HG03039 (cell line): ENCODE measurements at regions not wholly inside any gene's neighbourhood (a gene's known extent, or its start where the extent isn't known, plus 50 kb on each side); places are given as distances from the start of the nearest gene placed in this dataset.
"Not testable (repeated sequence)": the region's sequence is repeated elsewhere in the genome, so short reads cannot be mapped to it uniquely, and the experiment has no call there.

Experiments
- ATAC-seq: cut with Tn5 transposase; IDR thresholded peaks from one replicate; pipeline ENCODE4 v1.9.1; 2021; ENCODE audit warnings: mild to moderate bottlenecking, moderate library complexity; ENCODE audit not compliant: unreplicated experiment

DNA sequence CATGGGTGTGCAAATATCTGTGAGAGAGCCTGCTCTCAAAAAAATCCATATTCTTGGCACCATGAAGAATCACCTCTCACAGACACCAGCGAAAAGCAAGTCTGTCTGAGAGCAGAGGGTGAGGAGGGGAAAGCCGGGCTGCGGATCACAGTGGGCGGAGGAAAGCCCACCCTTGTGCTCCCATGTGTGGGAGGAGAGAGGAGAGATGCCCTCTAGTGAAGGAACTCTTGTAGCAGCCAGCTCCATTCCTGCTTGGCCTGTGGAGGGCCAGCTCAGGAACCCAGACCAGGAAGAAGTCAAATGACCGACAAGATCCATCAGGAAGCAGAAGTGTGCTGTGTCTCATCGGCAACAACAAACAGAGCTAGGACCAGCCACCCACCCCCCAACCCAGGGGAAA lies 321.7 kb upstream of the PLGLB1 start:
- ATAC-seq: not testable (repeated sequence)

DNA sequence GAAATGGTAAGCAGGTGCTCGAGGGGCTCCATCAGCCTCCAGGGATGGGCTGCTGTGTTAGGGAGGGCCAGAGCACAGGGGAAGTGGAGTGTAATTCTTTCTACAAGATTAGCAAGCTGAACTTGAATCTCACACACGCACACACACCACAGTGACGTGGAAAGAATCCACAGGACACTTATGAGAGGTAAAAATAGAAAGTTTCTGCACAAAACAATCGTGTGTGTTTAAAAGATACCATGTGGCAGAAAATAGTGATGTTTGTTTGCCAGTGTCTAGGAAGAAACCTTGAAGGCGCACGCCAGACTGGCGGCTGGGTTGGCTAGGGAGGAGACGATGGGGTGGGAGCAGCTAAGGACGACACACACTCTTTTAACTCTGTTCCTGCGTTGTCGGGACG lies 323.6 kb upstream of the PLGLB1 start:
- not testable (repeated sequence) for ATAC-seq

DNA sequence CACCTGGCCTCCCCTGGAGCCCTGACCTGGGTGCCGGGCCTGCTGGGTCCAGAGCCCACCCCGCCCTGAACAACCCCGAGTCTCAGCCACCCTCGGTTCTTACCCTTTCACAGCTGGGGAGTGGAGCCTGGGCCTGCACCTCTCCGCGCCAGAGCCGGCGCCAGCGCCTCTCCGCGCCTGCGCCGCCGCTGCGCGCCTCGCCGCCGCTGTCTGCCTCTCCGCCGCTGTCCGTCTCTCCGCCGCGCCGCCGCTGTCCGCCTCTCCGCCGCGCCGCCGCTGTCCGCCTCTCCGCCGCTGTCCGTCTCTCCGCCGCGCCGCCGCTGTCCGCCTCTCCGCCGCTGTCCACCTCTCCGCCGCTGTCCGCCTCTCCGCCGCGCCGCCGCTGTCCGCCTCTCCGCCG lies 326.9 kb upstream of the PLGLB1 start:
- ATAC-seq: not testable (repeated sequence)

DNA sequence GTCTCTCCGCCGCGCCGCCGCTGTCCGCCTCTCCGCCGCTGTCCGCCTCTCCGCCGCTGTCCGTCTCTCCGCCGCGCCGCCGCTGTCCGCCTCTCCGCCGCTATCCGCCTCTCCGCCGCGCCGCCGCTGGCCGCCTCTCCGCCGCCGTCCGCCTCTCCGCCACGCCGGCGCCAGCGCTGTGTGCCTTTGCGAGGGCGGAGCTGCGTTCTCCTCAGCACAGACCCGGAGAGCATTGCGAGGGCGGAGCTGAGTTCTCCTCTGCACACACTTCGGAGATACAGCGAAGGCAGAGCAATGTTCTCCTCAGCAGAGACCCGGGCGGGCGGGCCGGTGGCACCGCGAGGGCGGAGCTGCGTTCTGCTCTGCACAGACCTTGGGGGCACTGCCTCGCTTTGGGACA lies 327.4 kb upstream of the PLGLB1 start:
- not testable (repeated sequence) for ATAC-seq

DNA sequence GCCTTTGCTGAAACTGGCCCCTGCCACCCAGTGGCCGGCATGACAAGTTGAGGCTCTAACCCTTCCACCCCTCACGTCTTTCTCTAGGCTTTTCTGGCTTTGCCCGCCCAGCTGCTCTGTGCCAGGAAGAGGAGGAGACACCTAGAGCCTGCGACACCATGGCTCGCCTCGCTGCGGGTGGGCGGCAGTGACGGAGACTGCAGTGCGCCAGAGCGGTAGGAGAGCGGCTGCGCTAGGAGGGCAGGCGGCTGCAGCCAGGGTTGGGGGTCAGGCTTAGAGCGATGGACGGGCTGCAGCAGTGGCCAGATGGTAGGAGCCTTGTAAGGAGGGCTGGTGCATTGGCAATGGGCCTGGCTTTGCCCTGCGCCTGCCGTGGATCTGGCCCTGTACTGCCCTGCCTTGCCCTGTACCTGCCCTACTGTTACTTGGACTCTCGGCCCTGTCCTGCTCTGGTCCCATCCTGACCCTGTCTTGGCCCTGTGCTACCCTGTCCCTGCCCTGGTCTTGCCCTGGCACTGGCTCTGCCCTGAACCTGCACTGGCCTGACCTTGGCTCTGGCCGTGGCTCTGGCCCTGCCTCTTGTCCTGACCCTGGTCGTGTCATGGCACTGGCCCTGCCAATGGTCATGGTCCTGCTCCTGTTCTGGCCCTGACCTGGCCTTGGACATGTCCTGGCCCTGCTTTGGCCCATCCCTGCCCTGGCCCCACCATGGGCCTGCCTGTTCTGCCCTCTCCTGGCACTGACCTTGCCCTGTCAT lies 330.7 kb upstream of the PLGLB1 start:
- ATAC-seq: not testable (repeated sequence)

DNA sequence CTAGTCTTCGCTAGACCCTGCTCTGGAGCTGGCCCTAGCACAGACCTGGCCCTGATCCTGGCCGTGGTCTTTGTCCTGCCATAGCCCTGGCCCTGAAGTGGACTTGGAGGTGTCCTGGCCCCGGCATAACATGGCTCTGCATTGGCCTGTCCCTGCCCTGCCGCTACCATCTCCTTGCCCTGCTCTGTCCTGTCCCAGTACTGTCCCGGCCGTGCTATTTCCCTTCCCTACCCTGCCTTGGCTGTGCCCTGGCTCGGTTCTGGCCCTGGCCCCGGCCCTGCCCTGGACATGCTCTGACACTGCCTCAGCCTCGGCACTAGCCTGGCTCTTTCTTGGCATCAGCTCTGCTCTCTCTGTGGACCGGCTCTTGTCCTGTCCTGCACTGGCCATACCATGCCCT lies 331.8 kb upstream of the PLGLB1 start:
- not testable (repeated sequence) for ATAC-seq

DNA sequence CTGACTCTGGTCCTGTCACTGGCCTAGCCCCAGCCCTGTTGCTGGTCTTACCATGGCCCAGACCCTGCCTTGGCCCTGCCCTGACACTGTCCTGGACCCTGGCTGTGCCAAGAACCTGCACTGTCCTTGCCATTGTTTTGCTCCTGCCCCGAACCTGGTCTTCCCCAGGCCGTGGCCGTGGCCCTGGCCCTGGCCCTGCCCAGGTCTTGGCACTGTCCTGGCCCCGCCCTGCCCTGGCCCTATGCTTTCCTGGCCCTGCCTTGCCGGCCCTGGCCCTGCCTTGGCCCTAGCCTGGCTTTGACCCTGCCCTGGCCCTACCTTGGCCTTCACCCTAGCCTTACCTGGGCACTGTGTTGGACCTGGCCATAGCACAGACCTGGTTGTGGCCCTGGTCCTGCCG lies 332.5 kb upstream of the PLGLB1 start:
- ATAC-seq: not testable (repeated sequence)

DNA sequence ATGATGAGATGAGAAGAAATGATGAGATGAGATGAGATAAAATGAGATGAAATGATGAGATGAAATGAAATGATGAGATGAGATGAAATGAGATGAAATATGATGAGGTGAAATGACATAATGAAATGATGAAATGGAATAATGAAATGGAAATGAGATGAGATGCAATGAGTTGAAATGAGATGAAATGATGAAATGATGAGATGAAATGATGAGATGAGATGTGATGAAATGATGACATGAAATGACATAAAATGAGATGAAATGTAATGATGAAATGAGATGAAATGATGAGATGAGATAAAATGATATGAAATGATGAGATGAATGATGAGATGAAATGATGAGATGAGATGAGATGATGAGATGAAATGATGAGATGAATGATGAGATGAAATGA lies 338.6 kb upstream of the PLGLB1 start:
- not testable (repeated sequence) for ATAC-seq

DNA sequence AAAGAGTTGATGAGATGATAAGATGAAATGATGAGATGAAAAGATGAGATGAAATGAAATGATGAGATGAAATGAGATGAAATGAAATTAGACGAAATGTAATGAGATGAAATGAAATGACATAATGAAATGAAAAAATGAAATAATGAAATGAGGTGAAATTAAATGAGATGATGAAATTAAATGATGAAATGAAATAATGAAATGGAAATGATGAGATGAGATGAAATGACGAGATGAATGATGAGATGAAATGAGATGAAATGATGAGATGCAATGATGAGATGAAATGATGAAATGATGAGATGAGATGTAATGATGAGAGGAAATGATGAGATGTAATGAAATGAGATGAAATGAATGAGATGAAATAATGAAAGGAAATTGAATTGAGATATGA lies 339.3 kb upstream of the PLGLB1 start:
- ATAC-seq: not testable (repeated sequence)

DNA sequence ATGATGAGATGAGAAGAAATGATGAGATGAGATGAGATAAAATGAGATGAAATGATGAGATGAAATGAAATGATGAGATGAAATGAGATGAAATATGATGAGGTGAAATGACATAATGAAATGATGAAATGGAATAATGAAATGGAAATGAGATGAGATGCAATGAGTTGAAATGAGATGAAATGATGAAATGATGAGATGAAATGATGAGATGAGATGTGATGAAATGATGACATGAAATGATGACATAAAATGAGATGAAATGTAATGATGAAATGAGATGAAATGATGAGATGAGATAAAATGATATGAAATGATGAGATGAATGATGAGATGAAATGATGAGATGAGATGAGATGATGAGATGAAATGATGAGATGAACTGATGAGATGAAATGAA lies 340.2 kb upstream of the PLGLB1 start:
- not testable (repeated sequence) for ATAC-seq

DNA sequence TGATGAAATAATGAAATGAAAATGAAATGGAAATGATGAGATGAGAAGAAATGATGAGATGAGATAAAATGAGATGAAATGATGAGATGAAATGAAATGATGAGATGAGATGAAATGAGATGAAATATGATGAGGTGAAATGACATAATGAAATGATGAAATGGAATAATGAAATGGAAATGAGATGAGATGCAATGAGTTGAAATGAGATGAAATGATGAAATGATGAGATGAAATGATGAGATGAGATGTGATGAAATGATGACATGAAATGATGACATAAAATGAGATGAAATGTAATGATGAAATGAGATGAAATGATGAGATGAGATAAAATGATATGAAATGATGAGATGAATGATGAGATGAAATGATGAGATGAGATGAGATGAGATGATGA lies 342.7 kb upstream of the PLGLB1 start:
- ATAC-seq: not testable (repeated sequence)

DNA sequence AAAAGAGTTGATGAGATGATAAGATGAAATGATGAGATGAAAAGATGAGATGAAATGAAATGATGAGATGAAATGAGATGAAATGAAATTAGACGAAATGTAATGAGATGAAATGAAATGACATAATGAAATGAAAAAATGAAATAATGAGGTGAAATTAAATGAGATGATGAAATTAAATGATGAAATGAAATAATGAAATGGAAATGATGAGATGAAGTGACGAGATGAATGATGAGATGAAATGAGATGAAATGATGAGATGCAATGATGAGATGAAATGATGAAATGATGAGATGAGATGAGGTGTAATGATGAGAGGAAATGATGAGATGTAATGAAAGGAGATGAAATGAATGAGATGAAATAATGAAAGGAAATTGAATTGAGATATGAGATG lies 343.4 kb upstream of the PLGLB1 start:
- ATAC-seq: not testable (repeated sequence)

DNA sequence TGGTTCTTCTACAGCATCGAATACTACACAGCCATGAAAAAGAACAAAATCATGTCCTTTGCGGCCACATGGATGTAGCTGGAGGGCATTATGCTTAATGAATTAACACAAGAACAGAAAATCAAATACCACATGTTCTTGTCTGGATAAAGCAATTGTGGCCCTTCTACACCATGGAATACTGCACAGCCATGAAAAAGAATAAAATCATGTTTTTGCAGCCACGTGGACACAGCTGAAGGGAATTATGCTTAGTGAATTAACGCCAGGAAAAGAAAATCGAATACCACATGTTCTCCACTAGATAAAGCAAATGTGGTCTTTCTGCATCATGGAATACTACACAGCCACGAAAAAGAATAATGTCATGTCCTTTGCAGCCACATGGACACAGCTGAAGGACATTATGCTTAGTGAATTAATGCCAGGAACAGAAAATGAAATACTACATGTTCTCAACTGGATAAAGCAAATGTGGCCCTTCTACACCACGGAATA lies 361.8 kb upstream of the PLGLB2 start:
- ATAC-seq: not testable (repeated sequence)

DNA sequence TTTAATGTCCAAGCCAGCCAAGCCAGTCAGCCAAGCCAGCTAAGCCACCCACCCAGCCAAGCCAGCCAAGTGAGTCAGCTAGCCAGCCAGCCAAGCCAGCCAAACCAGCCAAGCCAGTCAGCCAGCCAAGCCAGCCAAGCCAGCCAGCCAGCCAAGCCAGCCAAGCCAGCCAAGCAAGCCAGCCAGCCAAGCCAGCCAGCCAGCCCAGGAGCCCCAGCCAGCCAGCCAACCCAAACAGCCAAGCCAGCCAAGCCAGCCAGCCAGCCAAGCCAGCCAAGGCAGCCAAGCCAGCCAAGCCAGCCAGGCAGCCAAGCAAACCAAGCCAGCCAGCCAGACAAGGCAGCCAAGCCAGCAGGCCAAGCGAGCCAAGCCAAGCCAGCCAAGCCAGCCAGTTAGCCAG lies 352.1 kb upstream of the PLGLB2 start:
- ATAC-seq: not testable (repeated sequence)

DNA sequence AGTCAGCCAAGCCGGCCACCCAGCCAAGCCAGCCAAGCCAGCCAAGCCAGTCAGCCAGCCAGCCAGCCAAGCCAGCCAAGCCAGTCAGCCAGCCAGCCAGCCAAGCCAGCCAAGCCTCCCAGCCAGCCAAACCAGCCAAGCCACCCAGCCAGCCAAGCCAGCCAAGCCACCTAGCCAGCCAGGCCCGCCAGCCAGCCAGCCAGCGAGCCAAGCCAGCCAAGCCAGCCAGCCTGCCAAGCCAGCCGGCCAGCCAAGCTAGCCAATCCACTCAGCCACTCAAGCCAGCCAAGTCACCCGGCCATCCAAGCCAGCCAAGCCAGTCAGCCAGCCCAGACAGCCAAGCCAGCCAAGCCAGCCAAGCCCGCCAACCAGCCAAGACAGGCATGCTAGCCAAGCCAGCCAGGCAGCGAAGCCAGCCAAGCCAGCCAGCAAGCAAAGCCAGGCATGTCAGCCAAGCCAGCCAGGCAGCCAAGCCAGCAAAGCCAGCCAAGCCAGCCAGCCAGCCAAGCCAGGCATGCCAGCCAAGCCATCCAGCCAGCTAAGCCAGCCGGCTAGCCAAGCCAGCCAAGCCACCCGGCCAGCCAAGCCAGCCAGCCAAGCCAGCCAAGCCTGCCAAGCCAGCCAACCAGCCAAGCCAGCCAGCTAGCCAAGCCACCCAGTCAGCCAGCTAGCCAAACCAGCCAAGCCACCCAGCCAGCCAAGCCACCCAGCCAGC lies 351.2 kb upstream of the PLGLB2 start:
- not testable (repeated sequence) for ATAC-seq

DNA sequence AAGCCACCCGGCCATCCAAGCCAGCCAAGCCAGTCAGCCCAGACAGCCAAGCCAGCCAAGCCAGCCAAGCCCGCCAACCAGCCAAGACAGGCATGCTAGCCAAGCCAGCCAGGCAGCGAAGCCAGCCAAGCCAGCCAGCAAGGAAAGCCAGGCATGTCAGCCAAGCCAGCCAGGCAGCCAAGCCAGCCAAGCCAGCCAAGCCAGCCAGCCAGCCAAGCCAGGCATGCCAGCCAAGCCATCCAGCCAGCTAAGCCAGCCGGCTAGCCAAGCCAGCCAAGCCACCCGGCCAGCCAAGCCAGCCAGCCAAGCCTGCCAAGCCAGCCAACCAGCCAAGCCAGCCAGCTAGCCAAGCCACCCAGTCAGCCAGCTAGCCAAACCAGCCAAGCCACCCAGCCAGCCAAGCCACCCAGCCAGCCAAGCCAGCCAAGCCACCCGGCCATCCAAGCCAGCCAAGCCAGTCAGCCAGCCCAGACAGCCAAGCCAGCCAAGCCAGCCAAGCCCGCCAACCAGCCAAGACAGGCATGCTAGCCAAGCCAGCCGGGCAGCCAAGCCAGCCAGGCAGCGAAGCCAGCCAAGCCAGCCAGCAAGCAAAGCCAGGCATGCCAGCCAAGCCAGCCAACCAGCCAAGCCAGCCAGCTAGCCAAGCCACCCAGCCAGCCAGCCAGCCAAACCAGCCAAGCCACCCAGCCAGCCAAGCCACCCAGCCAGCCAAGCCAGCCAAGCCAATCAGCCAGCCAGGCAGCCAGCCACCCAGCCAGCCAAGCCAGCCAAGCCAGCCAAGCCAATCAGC lies 350.4 kb upstream of the PLGLB2 start:
- not testable (repeated sequence) for ATAC-seq

DNA sequence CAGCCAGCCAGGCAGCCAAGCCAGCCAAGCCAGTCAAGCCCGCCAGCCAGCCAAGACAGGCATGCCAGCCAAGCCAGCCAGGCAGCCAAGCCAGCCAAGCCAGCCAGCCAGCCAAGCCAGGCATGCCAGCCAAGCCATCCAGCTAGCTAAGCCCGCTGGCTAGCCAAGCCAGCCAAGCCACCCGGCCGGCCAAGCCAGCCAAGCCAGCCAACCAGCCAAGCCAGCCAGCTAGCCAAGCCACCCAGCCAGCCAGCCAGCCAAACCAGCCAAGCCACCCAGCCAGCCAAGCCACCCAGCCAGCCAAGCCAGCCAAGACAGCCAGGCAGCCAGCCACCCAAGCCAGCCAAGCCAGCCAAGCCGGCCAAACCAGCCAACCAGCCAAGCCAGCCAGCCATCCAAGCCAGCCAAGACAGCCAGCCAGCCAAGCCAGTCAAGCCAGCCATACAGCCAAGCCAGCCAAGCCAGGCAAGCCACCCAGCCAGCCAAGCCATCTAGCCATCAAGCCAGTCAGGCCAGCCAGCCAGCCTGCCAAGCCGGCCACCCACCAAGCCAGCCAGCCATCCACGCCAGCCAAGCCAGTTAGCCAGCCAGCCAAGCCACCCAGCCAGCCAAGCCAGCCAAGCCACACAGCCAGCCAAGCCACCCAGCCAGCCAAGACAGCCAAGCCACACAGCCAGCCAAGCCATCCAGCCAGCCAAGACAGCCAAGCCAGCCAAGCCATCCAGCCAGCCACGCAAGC lies 349.2 kb upstream of the PLGLB2 start:
- ATAC-seq: not testable (repeated sequence)

DNA sequence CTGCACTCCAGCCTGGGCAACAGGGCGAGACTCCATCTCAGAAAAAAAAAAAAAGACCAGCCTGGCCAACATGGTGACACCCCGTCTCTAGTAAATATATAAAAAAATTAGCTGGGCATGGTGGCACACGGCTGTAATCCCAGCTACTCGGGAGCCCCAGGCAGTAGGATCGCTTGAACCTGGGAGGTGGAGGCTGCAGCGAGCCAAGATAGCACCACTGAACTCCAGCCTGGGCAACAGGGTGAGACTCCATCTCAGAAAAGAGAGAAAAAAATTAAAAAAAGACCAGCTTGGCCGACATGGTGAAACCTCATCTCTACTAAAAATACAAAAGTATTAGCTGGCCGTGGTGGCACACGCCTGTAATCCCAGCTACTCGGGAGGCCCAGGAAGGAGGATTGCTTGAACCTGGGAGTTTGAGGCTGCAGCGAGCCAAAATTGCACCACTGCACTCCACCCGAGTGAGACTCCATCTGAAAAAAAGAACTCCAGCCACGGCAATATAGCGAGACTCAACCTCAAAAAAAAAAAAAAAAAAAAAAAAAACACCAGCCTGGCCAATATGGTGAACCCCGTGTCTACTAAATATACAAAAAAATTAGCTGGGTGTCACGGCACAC lies 346.1 kb upstream of the PLGLB2 start:
- no peak for ATAC-seq

DNA sequence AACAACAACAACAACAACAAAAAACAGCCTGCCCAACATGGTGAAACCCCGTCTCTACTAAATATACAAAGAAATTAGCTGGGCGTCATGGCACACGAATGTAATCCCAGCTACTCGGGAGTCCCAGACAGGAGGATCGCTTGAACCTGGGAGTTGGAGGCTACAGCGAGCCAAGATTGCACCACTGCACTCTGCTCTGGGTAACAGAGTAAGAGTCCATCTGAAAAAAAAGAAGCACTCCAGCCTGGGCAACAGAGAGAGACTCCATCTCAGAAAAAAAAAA lies 344.1 kb upstream of the PLGLB2 start:
- no peak for ATAC-seq
